H9 (cell line): ENCODE measurements at regions not wholly inside any gene's neighbourhood (a gene's known extent, or its start where the extent isn't known, plus 50 kb on each side); places are given as distances from the start of the nearest gene placed in this dataset.

Source experiments
- DNase-seq: peaks from one replicate; pipeline ENCODE4 v3.0.0-alpha.2; 2017
- H2AFZ ChIP-seq: one replicate; pipeline ENCODE4 v1.6.1; 2013; ENCODE audit warnings: mild to moderate bottlenecking, low read length, control low read depth, moderate library complexity
- H2AK5ac ChIP-seq: 2 replicates; pipeline ENCODE4 v1.6.1; 2013; ENCODE audit warnings: low read length, control low read depth, mixed read lengths; ENCODE audit not compliant: insufficient read length
- H2BK120ac ChIP-seq: one replicate; pipeline ENCODE4 v1.6.1; 2013; ENCODE audit warnings: low read depth, mild to moderate bottlenecking, low read length, control low read depth, inconsistent platforms; ENCODE audit not compliant: poor library complexity, severe bottlenecking
- H2BK12ac ChIP-seq: 2 replicates; pipeline ENCODE4 v1.6.1; 2013; ENCODE audit warnings: low read length, control low read depth, mixed read lengths, low read depth; ENCODE audit not compliant: insufficient read length
- H2BK15ac ChIP-seq: 2 replicates; pipeline ENCODE4 v1.6.1; 2013; ENCODE audit warnings: low read depth, low read length, control low read depth
- H2BK20ac ChIP-seq: one replicate; pipeline ENCODE4 v1.6.1; 2013; ENCODE audit warnings: low read depth, mild to moderate bottlenecking, low read length, control low read depth, inconsistent platforms; ENCODE audit not compliant: poor library complexity, severe bottlenecking
- H2BK5ac ChIP-seq: 2 replicates; pipeline ENCODE4 v1.6.1; 2013; ENCODE audit warnings: low read length, control low read depth, mixed read lengths; ENCODE audit not compliant: insufficient read length
- H3K14ac ChIP-seq: 2 replicates; pipeline ENCODE4 v1.6.1; 2013; ENCODE audit warnings: low read length, control low read depth; ENCODE audit not compliant: insufficient read depth
- H3K18ac ChIP-seq: 2 replicates; pipeline ENCODE4 v1.6.1; 2013; ENCODE audit warnings: low read depth, mild to moderate bottlenecking, mixed read lengths, low read length, control low read depth; ENCODE audit not compliant: insufficient read length
- H3K23ac ChIP-seq: 2 replicates; pipeline ENCODE4 v1.6.1; 2013; ENCODE audit warnings: low read length, control low read depth, mixed read lengths, low read depth; ENCODE audit not compliant: insufficient read length
- H3K23me2 ChIP-seq: 2 replicates; pipeline ENCODE4 v1.6.1; 2013; ENCODE audit warnings: low read depth, mild to moderate bottlenecking, mixed read lengths, low read length, control low read depth; ENCODE audit not compliant: insufficient read length, poor library complexity, severe bottlenecking
- H3K27ac ChIP-seq: 2 replicates; pipeline ENCODE4 v1.5.1; 2013; ENCODE audit warnings: low read length, control low read depth, mixed read lengths, low read depth; ENCODE audit not compliant: insufficient read length
- H3K27me3 ChIP-seq: 2 replicates; pipeline ENCODE4 v1.6.1; 2013; ENCODE audit warnings: low read length, control low read depth, inconsistent platforms; ENCODE audit not compliant: insufficient read depth
- H3K4ac ChIP-seq: 2 replicates; pipeline ENCODE4 v1.6.1; 2013; ENCODE audit warnings: low read depth, mild to moderate bottlenecking, control low read depth, inconsistent platforms, low read length, moderate library complexity
- H3K4me1 ChIP-seq: 2 replicates; pipeline ENCODE4 v1.6.1; 2013; ENCODE audit warnings: low read length, control low read depth, inconsistent platforms; ENCODE audit not compliant: insufficient read depth
- H3K4me2 ChIP-seq: 2 replicates; pipeline ENCODE4 v1.6.1; 2013; ENCODE audit warnings: low read length, control low read depth, mixed read lengths; ENCODE audit not compliant: insufficient read length, insufficient read depth
- H3K56ac ChIP-seq: 2 replicates; pipeline ENCODE4 v1.6.1; 2013; ENCODE audit warnings: low read depth, mild to moderate bottlenecking, mixed read lengths, low read length, control low read depth; ENCODE audit not compliant: insufficient read length
- H3K79me1 ChIP-seq: 2 replicates; pipeline ENCODE4 v1.6.1; 2013; ENCODE audit warnings: low read depth, mild to moderate bottlenecking, moderate library complexity, low read length, control low read depth, inconsistent platforms; ENCODE audit not compliant: insufficient read depth, poor library complexity, severe bottlenecking
- H3K79me2 ChIP-seq: 2 replicates; pipeline ENCODE4 v1.6.1; 2013; ENCODE audit warnings: low read length, control low read depth, inconsistent platforms; ENCODE audit not compliant: insufficient read depth
- H3K9ac ChIP-seq: 2 replicates; pipeline ENCODE4 v1.6.1; 2013; ENCODE audit warnings: low read length, control low read depth, mixed read lengths; ENCODE audit not compliant: insufficient read length; ENCODE audit errors: extremely low read depth
- H3K9me3 ChIP-seq: one replicate; pipeline ENCODE4 v1.6.1; 2013; ENCODE audit warnings: low read depth, low read length, inconsistent platforms; ENCODE audit not compliant: control insufficient read depth
- H3T11ph ChIP-seq: one replicate; pipeline ENCODE4 v1.6.1; 2013; ENCODE audit warnings: mild to moderate bottlenecking, low read length, control low read depth, inconsistent platforms
- H4K20me1 ChIP-seq: one replicate; pipeline ENCODE4 v1.6.1; 2013; ENCODE audit not compliant: control insufficient read depth, insufficient read length, insufficient read depth
- H4K5ac ChIP-seq: 2 replicates; pipeline ENCODE4 v1.6.1; 2013; ENCODE audit warnings: low read depth, mild to moderate bottlenecking, mixed read lengths, low read length, control low read depth; ENCODE audit not compliant: insufficient read length
- H4K8ac ChIP-seq: replicated peaks from 2 replicates; pipeline ENCODE4 v1.6.1; 2013; ENCODE audit warnings: low read length, control low read depth, mixed read lengths, low read depth; ENCODE audit not compliant: insufficient read length
- H4K91ac ChIP-seq: 2 replicates; pipeline ENCODE4 v1.6.1; 2013; ENCODE audit warnings: low read depth, mild to moderate bottlenecking, moderate library complexity, mixed read lengths, low read length, control low read depth; ENCODE audit not compliant: insufficient read length
- H3K27ac Mint-ChIP-seq, 3 experiments: 2 replicates in 2 of 3; 3 replicates in 1 of 3; pipeline ENCODE4 v1.8.0; 2020 to 2021; ENCODE audit warnings: mixed read lengths in 3 of 3, mild to moderate bottlenecking in 1 of 3, moderate library complexity in 1 of 3
- H3K27me3 Mint-ChIP-seq: 2 replicates; pipeline ENCODE4 v1.8.0; 2021; ENCODE audit warnings: low read depth, mild to moderate bottlenecking, moderate library complexity, mixed read lengths
- H3K36me3 Mint-ChIP-seq, 3 experiments: 2 replicates in 2 of 3; 3 replicates in 1 of 3; pipeline ENCODE4 v1.8.0; 2020 to 2021; ENCODE audit warnings: low read depth in 3 of 3, mixed read lengths in 3 of 3; ENCODE audit not compliant: insufficient read depth in 1 of 3
- H3K4me1 Mint-ChIP-seq, 2 experiments: 2 replicates each; pipeline ENCODE4 v1.8.0; 2020; ENCODE audit warnings: mixed read lengths in 2 of 2
- H3K4me3 Mint-ChIP-seq, 2 experiments: 2 replicates in 1 of 2; 3 replicates in 1 of 2; pipeline ENCODE4 v1.8.0; 2020 to 2021; ENCODE audit warnings: mild to moderate bottlenecking in 2 of 2, mixed read lengths in 2 of 2, moderate library complexity in 1 of 2
- H3K9me3 Mint-ChIP-seq, 2 experiments: 2 replicates in 1 of 2; 3 replicates in 1 of 2; pipeline ENCODE4 v1.8.0; 2020; ENCODE audit warnings: mild to moderate bottlenecking in 2 of 2, mixed read lengths in 2 of 2, moderate library complexity in 1 of 2
- WGBS: extraction: QIAGEN DNeasy Blood & Tissue Kit; methylation state at CpG from one replicate; pipeline ENCODE4 v1.1.7; 2013; ENCODE audit warnings: missing lambda C conversion rate, low lambda C conversion rate, mixed read lengths; ENCODE audit not compliant: insufficient read length; ENCODE audit errors: extremely low coverage; 5-methylcytosine and 5-hydroxymethylcytosine counted together
- TF ChIP-seq, protein P1 (sequence below): fragments of 200-600 bp; sonication (generic); conservative IDR thresholded peaks from 3 replicates; pipeline ENCODE4 v1.8.0; 2021; ENCODE audit warnings: antibody characterized with exemption, mild to moderate bottlenecking

DNA sequence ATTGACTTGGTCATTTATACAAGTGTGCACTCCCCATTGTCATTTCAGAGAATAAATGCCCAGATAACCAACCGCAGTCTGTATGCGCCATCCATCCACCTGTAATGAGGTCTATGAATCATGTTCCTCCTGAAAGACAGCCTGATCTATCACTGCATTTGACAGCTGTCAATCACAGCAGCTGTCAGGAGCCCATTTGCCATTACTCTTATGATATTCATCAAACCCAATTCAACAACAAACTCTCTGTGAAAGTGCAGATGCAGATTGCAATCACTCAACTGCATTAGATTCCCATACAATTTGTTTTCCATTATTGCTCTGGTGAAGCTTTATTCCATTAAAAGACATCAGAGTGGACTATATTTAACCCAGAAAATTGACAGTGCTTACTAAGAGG, 586.9 kb upstream of the KIRREL3 start:
- TF ChIP-seq, protein P1, sequence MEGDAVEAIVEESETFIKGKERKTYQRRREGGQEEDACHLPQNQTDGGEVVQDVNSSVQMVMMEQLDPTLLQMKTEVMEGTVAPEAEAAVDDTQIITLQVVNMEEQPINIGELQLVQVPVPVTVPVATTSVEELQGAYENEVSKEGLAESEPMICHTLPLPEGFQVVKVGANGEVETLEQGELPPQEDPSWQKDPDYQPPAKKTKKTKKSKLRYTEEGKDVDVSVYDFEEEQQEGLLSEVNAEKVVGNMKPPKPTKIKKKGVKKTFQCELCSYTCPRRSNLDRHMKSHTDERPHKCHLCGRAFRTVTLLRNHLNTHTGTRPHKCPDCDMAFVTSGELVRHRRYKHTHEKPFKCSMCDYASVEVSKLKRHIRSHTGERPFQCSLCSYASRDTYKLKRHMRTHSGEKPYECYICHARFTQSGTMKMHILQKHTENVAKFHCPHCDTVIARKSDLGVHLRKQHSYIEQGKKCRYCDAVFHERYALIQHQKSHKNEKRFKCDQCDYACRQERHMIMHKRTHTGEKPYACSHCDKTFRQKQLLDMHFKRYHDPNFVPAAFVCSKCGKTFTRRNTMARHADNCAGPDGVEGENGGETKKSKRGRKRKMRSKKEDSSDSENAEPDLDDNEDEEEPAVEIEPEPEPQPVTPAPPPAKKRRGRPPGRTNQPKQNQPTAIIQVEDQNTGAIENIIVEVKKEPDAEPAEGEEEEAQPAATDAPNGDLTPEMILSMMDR = no peak
- Histone ChIP-seq H3K9ac (no peak overlapping the region), H2AFZ (no peak overlapping the region), H2BK5ac (no peak overlapping the region), H4K91ac (no peak overlapping the region), H3K4ac (no peak overlapping the region), H2BK20ac (no peak overlapping the region), H3K79me2 (no peaks in the 10 kb centered on the region), H3K18ac (no peak overlapping the region), H3K27me3 (no peaks in the 10 kb centered on the region), H2BK120ac (no peak overlapping the region), H4K8ac (no peak overlapping the region), H4K5ac (no peak overlapping the region), H3K23ac (no peak overlapping the region), H2AK5ac (no peak overlapping the region), H2BK12ac (no peak overlapping the region), H3T11ph (no peak overlapping the region), H3K79me1 (no peaks in the 10 kb centered on the region), H3K9me3 (no peaks in the 10 kb centered on the region), H4K20me1 (no peaks in the 10 kb centered on the region), H3K4me1 (no peaks in the 10 kb centered on the region), H3K4me2 (no peak overlapping the region), H2BK15ac (no peak overlapping the region), H3K27ac (no peak overlapping the region), H3K14ac (no peak overlapping the region), H3K23me2 (no peaks in the 10 kb centered on the region), H3K56ac (no peak overlapping the region)
- Mint-ChIP-seq H3K27me3 (no peaks in the 10 kb centered on the region), H3K27ac (no peak overlapping the region), H3K9me3 (no peaks in the 10 kb centered on the region), H3K4me3 (no peak overlapping the region), H3K4me1 (no peaks in the 10 kb centered on the region), H3K36me3 (no peaks in the 10 kb centered on the region)
- no peak for DNase-seq
- no CpG with 5 or more reads among the region's 2 CpGs for WGBS
